A204.1 (cell line): ENCODE measurements at regions not wholly inside any gene's neighbourhood (a gene's known extent, or its start where the extent isn't known, plus 50 kb on each side); places are given as distances from the start of the nearest gene placed in this dataset.
"Not testable (repeated sequence)": the region's sequence is repeated elsewhere in the genome, so short reads cannot be mapped to it uniquely, and the experiment has no call there.

Experiments
- FAIRE-seq: peaks from 2 replicates; lab custom pipeline; 2012; peaks lifted over from hg19 to GRCh38; lab: Jason Lieb, UNC

GRCh38 chr1:30248774-30249173 lies 474.6 kb downstream of the MATN1 start:
- FAIRE-seq, result no peak

- FAIRE-seq, result no peak
These were observed 475.0 kb downstream of the MATN1 start for GRCh38 chr1:30248373-30248772.

GRCh38 chr1:30244801-30245200 lies 478.6 kb downstream of the MATN1 start:
- no peak for FAIRE-seq

- no peak for FAIRE-seq
These were observed 480.5 kb downstream of the MATN1 start for GRCh38 chr1:30242722-30243457.

- no peak for FAIRE-seq
These were observed 481.2 kb downstream of the MATN1 start for GRCh38 chr1:30242168-30242567.

- FAIRE-seq, result no peak
These were observed 481.7 kb downstream of the MATN1 start for GRCh38 chr1:30241681-30242080.

- FAIRE-seq, result no peak
These were observed 489.3 kb downstream of the MATN1 start for GRCh38 chr1:30234091-30234490.

- FAIRE-seq, result no peak
These were observed 491.0 kb downstream of the MATN1 start for GRCh38 chr1:30232288-30232899.

GRCh38 chr1:30229960-30230359 lies 493.4 kb downstream of the MATN1 start:
- FAIRE-seq, result no peak

GRCh38 chr1:30229557-30229956 lies 493.8 kb downstream of the MATN1 start:
- FAIRE-seq, result no peak

GRCh38 chr1:30226648-30227047 lies 496.7 kb downstream of the MATN1 start:
- FAIRE-seq, result no peak

GRCh38 chr1:30225357-30225756 lies 498.0 kb downstream of the MATN1 start:
- FAIRE-seq, result no peak

GRCh38 chr1:30219675-30220074 lies 503.7 kb downstream of the MATN1 start:
- FAIRE-seq, result no peak

GRCh38 chr1:30218438-30218837 lies 504.9 kb downstream of the MATN1 start:
- no peak for FAIRE-seq

- FAIRE-seq, result no peak
These were observed 506.8 kb downstream of the MATN1 start for GRCh38 chr1:30216602-30217001.

- no peak for FAIRE-seq
These were observed 509.4 kb downstream of the MATN1 start for GRCh38 chr1:30213936-30214335.

GRCh38 chr1:30207962-30208361 lies 515.4 kb downstream of the MATN1 start:
- FAIRE-seq, result not testable (repeated sequence)

- not testable (repeated sequence) for FAIRE-seq
These were observed 516.8 kb downstream of the MATN1 start for GRCh38 chr1:30206631-30207030.

GRCh38 chr1:30204916-30205315 lies 518.5 kb downstream of the MATN1 start:
- not testable (repeated sequence) for FAIRE-seq

- FAIRE-seq, result no peak
These were observed 522.4 kb downstream of the MATN1 start for GRCh38 chr1:30201015-30201414.

GRCh38 chr1:30200161-30200560 lies 523.2 kb downstream of the MATN1 start:
- FAIRE-seq, result no peak

GRCh38 chr1:30199563-30199962 lies 523.8 kb downstream of the MATN1 start:
- no peak for FAIRE-seq

- FAIRE-seq, result no peak
These were observed 524.5 kb downstream of the MATN1 start for GRCh38 chr1:30198795-30199403.

GRCh38 chr1:30198451-30198760 lies 525.0 kb downstream of the MATN1 start:
- FAIRE-seq, result no peak
